ENCODE measurements at regions not wholly inside any gene's neighbourhood (a gene's known extent, or its start where the extent isn't known, plus 50 kb on each side); places are given as distances from the start of the nearest gene placed in this dataset.

- Histone ChIP-seq H3K27me3 (ENCODE audit: control insufficient read depth, insufficient read depth, low read length) (no peaks in the 10 kb centered on the region), H3K36me3 (ENCODE audit: control insufficient read depth, insufficient read depth, low read length) (no peaks in the 10 kb centered on the region), H3K4me3 (ENCODE audit: low read depth, low read length) (no peak overlapping the region)
- DNase-seq (ENCODE audit: low read depth), result peak; percentile 56
- TF ChIP-seq CTCF (IDR thresholded peaks at IDR 0.05; ENCODE audit: insufficient read depth, low read length, severe bottlenecking), result no peak
- no peak for FAIRE-seq
These were observed 50.4 kb downstream of the FHIP1A start for GRCh38 chr4:151459375-151459774.

- no peak for TF ChIP-seq CTCF (IDR thresholded peaks at IDR 0.05; ENCODE audit: insufficient read depth, low read length, severe bottlenecking)
- Histone ChIP-seq H3K36me3 (ENCODE audit: control insufficient read depth, insufficient read depth, low read length) (no peaks in the 10 kb centered on the region), H3K27me3 (ENCODE audit: control insufficient read depth, insufficient read depth, low read length) (no peaks in the 10 kb centered on the region), H3K4me3 (ENCODE audit: low read depth, low read length) (no peak overlapping the region)
- DNase-seq (ENCODE audit: low read depth) (no peak), FAIRE-seq (no peak)
These were observed 51.5 kb downstream of the FHIP1A start for GRCh38 chr4:151460434-151460833.

- Histone ChIP-seq H3K27me3 (ENCODE audit: control insufficient read depth, insufficient read depth, low read length) (no peaks in the 10 kb centered on the region), H3K36me3 (ENCODE audit: control insufficient read depth, insufficient read depth, low read length) (no peaks in the 10 kb centered on the region), H3K4me3 (ENCODE audit: low read depth, low read length) (no peak overlapping the region)
- DNase-seq (ENCODE audit: low read depth) (peak; percentile 35), FAIRE-seq (no peak)
- no peak for TF ChIP-seq CTCF (IDR thresholded peaks at IDR 0.05; ENCODE audit: insufficient read depth, low read length, severe bottlenecking)
These were observed 53.6 kb downstream of the FHIP1A start for GRCh38 chr4:151462554-151462953.

- FAIRE-seq (no peak), DNase-seq (ENCODE audit: low read depth) (peak; percentile 79)
- no peak overlapping the region for H3K4me3 ChIP-seq (ENCODE audit: low read depth, low read length)
- no peak for TF ChIP-seq CTCF (IDR thresholded peaks at IDR 0.05; ENCODE audit: insufficient read depth, low read length, severe bottlenecking)
- H3K27me3 ChIP-seq (ENCODE audit: control insufficient read depth, insufficient read depth, low read length), result no peaks in the 10 kb centered on the region
- H3K36me3 ChIP-seq (ENCODE audit: control insufficient read depth, insufficient read depth, low read length), result no peaks in the 10 kb centered on the region
These were observed 60.0 kb downstream of the FHIP1A start for GRCh38 chr4:151468715-151469696.

GRCh38 chr4:151469970-151470369 is 61.0 kb downstream of the FHIP1A start:
- H3K4me3 ChIP-seq (ENCODE audit: low read depth, low read length), result no peak overlapping the region
- H3K36me3 ChIP-seq (ENCODE audit: control insufficient read depth, insufficient read depth, low read length), result no peaks in the 10 kb centered on the region
- no peak for DNase-seq (ENCODE audit: low read depth)
- H3K27me3 ChIP-seq (ENCODE audit: control insufficient read depth, insufficient read depth, low read length), result no peaks in the 10 kb centered on the region
- FAIRE-seq, result no peak
- TF ChIP-seq CTCF (IDR thresholded peaks at IDR 0.05; ENCODE audit: insufficient read depth, low read length, severe bottlenecking), result no peak

All from bronchial epithelial cell (primary cell).